ENCODE measurements at regions not wholly inside any gene's neighbourhood (a gene's known extent, or its start where the extent isn't known, plus 50 kb on each side); places are given as distances from the start of the nearest gene placed in this dataset.

GRCh38 chr6:137816133-137816579 lies 50.9 kb upstream of the TNFAIP3 start:
- no peak for TF ChIP-seq EZH2 (IDR thresholded peaks at IDR 0.05; ENCODE audit: borderline replicate concordance, insufficient read depth, low read depth, low read length, poor library complexity, severe bottlenecking)
- no peak for TF ChIP-seq CTCF (IDR thresholded peaks at IDR 0.05)
